H1 (cell line): ENCODE measurements at regions not wholly inside any gene's neighbourhood (a gene's known extent, or its start where the extent isn't known, plus 50 kb on each side); places are given as distances from the start of the nearest gene placed in this dataset.

Experiments used
- EGR1 ChIP-seq: IDR thresholded peaks from 2 replicates; pipeline ENCODE4 v1.6.1; 2011; ENCODE audit warnings: low read depth, low read length, borderline replicate concordance
- SIN3A ChIP-seq, 2 experiments: IDR thresholded peaks in 1 of 2; conservative IDR thresholded peaks in 1 of 2; 2 replicates each; pipeline ENCODE4 v1.6.1; 2011 to 2012; ENCODE audit warnings: low read length in 2 of 2, improper control_type of control experiment in 1 of 2, low read depth in 1 of 2, mild to moderate bottlenecking in 1 of 2
- SUZ12 ChIP-seq: fragments of 200-600 bp; sonication (generic); IDR thresholded peaks from 2 replicates; pipeline ENCODE4 v1.6.1; 2012; ENCODE audit warnings: mild to moderate bottlenecking, inconsistent platforms, low read length, moderate library complexity, mixed read lengths

GRCh38 chr1:106876384-106876783 lies 180.1 kb upstream of the PRMT6 start:
- TF ChIP-seq SUZ12 (no peak), SIN3A (conservative IDR thresholded peaks at IDR 0.05 in 1 of 2, IDR thresholded peaks at IDR 0.05 in 1 of 2; ENCODE audit: low read depth in 1 of 2, low read length in 2 of 2) (no peak), EGR1 (no peak)
